Stimulated activated CD4-positive, alpha-beta T cell treated with anti-CD3 and anti-CD28 coated beads, Interleukin-2, amount 100 ng/mL, for 24 hours (primary cell): ENCODE measurements at regions not wholly inside any gene's neighbourhood (a gene's known extent, or its start where the extent isn't known, plus 50 kb on each side); places are given as distances from the start of the nearest gene placed in this dataset.

Experiments used
- DNase-seq, 2 donors: peaks; one replicate each; pipeline ENCODE4 v3.0.0-alpha.2; 2020

DNA sequence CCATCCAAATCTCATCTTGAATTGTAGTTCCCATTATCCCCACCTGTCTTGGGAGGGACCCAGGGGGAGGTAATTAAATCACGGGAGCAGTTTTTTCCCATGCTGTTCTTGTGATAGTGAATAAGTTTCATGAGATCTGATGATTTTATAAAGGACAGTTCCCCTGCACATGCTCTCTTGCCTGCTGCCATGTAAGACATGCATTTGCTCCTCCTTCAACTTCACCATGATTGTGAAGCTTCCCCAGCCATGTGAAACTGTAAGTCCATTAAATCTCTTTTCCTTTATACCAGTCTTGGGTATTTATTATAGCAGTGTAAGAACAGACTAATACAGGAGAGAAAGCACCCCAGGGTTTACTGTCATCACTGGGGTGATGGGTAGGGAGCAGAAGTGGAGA lies 220.4 kb upstream of the NUDT4 start:
- no peak for DNase-seq

DNA sequence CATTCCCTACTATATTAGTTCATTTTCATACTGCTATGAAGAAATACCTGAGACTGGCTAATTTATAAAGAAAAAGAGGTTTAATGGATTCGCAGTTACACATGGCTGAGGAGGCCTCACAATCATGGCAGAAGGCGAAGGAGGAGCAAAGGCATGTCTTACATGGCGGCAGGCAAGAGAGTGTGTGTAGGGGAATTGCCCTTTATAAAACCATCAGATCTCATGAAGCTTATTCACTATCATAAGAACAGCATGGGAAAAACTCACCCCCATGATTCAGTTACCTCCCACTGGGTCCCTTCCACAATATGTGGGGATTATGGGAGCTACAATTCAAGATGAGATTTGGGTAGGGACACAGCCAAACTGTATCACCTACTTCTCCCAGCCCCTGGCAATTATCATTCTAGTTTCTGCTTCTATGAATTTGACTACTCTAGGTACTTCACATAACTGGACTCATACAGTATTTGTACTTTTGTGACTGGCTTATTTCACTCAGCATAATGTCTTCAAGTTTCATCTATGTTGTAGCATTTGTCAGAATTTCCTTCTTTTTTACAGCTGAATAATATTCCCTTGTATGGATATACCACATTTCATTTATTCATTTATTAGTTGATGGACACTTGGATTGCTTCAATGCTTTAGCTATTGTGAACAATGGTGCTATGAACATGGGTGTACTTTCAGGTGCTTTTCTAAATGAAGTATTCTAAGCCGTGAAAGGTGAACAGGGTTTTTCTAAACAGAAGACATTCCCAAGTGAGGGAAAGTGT lies 219.5 kb upstream of the NUDT4 start:
- no peak for DNase-seq

GRCh38 chr12:93163260-93164036 lies 214.3 kb upstream of the NUDT4 start:
- DNase-seq, result no peak

- DNase-seq, result no peak
Observed at GRCh38 chr12:93164103-93164880, 213.4 kb upstream of the NUDT4 start.

DNA sequence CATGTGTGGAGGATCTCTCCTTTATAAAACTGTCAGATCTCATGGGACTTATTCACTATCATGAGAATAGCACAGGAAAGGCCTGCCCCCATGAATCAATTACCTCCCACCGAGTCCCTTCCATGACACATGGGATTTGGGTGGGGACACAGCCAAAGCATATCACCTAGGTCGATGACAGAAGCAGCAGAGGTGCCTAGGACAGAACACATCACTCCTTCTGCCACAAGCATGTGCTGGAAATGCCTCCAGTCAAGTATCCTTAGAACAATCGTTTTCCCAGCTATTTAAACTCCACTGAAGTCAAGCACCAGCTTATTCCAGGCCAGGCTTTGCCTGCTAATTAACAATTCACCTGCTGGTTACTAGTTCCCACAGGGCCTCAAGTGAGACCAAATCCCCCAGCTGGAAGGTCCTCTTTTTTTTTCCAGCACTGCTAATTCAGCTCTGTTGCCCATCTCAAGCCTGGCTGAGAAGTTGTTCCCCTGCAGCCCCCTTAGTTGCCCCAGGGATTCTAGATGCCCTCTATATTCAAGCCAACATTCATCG lies 212.3 kb upstream of the NUDT4 start:
- no peak for DNase-seq

DNA sequence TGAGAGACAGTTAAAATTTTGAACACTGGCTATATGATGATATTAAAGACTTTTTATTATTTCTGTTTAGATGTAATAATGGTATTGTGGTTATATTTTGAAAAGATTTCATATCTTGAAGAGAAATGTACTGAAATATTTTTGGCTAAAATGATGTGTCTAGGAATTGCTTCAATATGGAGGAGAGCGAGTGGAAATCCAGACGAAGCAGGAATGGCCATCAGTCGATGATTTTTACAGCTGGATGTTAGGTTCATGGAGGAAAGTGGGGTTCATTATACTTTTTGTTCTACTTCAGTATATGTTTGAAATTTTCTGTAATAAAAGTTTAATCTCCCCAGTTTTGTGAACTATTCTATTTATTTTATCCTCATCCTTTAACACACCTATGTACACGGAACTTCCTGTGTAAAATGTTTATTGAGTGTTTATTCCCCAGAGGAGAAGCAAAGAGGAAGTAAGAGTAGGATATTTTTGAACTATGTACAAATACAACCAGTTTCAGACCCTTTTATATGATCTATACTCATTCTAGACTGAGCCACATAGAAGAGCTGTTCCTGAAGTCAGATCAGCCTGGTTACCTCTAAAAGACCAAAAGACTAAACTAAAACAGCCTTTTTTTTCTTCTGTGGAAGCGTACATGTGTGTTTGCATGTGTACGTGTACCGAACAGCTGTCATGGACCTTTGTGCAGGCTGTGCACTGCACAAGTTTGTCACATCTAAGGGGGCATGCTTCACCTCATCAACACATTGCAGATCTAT lies 211.0 kb upstream of the NUDT4 start:
- no peak for DNase-seq

DNA sequence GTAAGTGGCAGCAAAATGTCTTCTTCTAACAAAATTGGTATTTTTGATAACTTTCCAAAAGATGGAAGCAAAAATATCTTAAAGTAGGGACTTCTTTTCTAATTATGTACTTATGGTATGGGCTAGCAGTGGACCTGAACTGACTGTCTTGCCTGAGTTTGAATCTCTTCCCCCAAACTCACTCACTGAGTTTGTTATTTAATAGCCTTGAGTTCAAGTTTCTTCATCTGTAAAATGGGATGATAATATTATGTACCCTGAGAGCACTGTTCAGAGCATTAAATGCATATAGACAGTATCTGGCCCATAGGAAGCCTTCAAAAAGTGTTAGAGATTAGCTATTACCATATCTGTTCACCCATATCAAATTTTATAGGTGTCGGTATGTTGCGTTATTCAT lies 210.4 kb upstream of the NUDT4 start:
- DNase-seq, result no peak

GRCh38 chr12:93167841-93168492 lies 209.8 kb upstream of the NUDT4 start:
- peak; percentile 28 to 32 for DNase-seq

- no peak for DNase-seq
Observed at GRCh38 chr12:93168751-93169150, 209.0 kb upstream of the NUDT4 start.

DNA sequence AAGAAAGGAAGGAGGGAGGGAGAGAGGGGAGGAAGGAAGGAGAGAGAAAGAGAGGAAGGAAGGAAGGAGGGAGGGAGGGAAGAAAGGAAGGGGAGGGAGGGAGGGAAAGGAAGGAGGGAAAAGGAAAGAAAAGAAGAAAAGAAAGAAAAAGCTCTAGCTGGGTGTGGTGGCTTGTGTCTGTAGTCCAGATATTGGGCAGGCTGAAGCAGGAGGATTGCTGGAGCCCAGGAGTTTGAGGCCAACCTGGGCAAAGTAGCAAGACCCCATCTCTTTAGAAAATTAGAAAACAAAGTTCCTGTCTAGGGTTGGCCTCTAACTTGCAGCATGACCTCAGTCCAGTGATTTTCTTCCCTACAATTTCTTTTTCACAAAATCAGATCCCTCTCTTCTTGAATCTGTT lies 208.2 kb upstream of the NUDT4 start:
- DNase-seq, result no peak

- no peak for DNase-seq
Observed at GRCh38 chr12:93170928-93171327, 206.8 kb upstream of the NUDT4 start.

DNA sequence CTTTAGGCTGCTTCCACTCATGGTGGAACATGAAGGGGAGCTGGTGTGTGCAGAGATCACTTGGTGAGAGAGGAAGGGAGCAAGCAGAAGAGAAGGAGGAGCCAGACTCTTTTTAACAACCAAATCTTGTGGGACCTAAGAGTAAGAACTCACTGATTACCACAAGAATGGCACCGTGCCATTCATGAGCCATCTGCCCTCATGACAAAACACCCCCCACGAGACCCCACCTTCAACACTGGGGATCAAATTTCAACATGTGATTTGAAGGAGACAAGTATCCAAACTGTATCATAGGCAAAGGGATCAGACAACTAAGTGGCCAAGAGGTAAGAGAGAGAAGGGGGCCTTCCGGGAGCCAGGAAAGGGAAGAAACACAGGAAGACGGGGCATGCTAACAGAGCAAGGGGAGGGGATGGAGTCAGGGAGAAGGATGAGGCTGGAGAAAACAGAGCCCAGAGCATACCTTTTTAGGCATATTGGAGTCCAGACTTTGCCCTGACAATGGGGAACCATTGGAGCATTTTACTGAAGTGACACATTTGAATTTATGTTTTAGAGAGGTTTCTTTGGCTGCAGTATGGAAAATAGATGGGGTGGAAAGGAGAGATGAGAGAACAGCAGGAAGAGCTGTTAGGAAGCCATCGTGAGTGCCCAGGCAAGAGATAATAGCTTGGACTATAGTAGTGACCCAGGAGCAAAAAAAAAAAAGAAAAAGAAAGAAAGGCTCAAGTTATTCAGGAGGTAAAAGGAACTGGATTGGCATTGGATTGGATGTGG lies 204.4 kb upstream of the NUDT4 start:
- no peak for DNase-seq

- DNase-seq, result no peak
Observed at GRCh38 chr12:93174048-93174447, 203.7 kb upstream of the NUDT4 start.

DNA sequence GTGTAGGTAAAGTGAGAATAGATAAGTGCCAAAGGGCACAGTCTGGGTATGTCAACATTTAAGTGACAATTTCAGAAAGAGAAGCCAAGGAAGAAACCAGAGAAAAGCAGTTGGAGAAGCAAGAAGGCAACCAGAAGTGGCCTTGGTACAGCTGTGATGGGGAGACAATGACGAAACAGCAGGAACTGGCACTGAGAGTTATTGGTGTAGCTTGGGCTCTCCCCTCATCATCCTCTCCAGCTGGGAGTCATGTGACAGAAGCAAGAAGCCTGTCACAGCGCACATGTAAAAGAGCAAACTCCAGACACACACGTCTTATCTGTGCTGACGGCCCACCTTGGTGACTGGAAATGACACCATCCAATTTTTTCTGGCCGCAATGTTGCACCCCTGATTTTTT lies 203.3 kb upstream of the NUDT4 start:
- no peak for DNase-seq

DNA sequence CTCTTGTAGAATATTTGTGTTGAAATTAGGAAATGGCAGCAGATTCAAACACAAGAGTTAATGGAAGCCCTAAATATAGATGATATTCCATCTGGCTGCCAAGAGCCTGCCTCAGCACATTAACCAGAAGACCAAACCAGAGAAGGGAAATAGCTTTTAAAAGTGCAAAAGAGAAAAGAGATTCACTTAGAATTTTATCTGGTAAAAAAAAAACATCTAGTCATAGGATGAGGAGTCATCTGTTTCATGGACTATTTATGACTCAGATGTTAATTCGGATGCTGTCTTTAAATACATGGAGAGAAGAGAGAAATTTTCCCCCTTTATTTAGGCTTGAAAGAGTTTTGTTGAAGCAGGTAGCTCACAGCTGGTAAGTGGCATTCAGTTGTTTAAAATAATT lies 201.6 kb upstream of the NUDT4 start:
- DNase-seq, result no peak

- DNase-seq, result no peak
Observed at GRCh38 chr12:93176610-93177126, 201.1 kb upstream of the NUDT4 start.

GRCh38 chr12:93177208-93178153 lies 200.2 kb upstream of the NUDT4 start:
- DNase-seq, result no peak

DNA sequence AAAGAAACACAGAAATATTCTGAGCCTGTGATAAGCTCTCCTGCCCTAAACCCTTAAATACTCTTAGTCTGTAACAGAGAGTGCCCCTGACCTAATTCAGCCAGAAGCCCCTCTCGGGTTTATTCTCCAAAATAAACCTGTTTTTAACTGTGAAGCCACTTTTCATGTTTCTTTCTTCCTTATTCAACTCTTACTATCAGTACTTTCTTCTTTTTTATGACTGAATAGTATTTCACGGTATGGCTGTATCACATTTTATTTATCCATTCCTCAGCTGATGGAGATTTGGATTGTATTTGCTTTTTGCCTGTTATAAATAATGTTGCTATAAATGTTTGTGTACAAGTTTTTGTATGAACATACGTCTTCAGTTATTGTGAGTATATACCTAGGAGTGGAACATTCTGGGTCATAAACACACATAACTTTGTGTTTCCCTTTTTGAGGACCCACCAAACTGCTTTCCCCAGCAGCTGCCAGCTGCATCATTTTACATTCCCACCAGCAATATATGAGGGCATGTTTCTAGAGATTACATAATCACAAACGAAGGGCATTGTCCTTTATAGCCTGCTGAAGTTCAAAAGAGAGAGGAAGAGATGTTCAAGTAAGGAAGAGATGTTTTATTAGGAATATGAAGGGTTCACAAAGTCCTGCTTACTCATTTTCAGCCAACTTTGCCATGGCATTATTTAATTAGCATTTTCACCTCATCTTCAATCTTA lies 199.4 kb upstream of the NUDT4 start:
- no peak for DNase-seq

- DNase-seq, result no peak
Observed at GRCh38 chr12:93179792-93180191, 197.9 kb upstream of the NUDT4 start.
